ENCODE measurements at regions not wholly inside any gene's neighbourhood (a gene's known extent, or its start where the extent isn't known, plus 50 kb on each side); places are given as distances from the start of the nearest gene placed in this dataset.

DNA sequence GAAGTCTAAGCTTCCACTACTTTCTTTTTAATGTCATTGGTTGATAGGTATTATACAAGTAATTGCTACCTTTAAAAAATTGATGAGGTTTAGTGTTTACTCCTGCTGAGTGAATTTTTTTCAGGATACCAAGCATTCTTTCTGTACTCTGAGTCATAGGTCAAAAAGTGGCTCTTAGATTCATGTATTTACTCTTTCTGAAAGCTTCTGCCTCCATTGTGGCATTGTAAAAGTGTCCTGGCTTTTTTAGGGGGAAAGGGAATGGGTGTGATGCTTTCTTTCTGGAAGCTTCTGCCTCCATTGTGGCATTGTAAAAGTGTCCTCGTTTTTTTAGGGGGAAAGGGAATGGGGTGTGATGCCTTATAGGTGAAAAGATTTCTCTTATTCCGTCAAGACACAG, 286.5 kb downstream of the LPIN1 start:
- DNase-seq: no peak

DNA sequence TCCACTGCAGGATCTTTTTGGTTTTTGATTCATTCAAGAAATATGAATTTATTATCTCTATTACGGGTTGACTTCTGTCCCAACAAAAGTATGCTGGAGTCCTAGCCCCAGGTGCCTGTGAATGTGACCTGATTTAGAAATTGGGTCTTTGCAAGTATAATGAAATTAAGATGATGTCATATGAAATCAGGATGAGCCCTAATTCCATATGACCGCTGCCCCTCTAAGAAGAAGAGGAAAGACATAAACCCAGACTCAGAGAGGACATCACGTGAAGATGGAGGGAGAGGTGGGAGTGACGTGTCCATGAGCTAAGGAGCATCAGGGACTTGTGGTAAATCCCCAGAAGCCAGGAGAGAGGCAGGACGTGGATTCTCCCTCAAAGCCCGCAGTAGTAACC, 287.1 kb downstream of the LPIN1 start:
- DNase-seq: no peak

DNA sequence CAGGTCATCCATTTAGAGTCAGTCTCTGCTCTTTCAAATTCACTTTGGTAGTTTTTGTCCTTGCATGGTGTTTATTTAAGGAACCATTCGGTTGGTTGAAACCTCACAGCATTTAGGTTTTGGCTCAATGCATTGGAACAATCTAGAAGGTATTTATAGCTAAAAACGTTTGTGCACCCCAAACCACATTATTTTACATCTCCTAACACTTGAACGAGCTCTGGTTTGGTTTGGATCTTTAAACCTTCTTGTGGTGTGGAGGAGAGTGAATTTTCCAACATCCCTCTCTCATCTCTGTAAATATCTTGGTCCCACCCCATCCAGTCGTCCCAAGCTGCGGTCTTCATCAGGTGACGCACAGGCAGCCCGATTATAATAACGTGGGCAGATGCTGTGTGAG, 287.9 kb downstream of the LPIN1 start:
- DNase-seq: no peak

DNA sequence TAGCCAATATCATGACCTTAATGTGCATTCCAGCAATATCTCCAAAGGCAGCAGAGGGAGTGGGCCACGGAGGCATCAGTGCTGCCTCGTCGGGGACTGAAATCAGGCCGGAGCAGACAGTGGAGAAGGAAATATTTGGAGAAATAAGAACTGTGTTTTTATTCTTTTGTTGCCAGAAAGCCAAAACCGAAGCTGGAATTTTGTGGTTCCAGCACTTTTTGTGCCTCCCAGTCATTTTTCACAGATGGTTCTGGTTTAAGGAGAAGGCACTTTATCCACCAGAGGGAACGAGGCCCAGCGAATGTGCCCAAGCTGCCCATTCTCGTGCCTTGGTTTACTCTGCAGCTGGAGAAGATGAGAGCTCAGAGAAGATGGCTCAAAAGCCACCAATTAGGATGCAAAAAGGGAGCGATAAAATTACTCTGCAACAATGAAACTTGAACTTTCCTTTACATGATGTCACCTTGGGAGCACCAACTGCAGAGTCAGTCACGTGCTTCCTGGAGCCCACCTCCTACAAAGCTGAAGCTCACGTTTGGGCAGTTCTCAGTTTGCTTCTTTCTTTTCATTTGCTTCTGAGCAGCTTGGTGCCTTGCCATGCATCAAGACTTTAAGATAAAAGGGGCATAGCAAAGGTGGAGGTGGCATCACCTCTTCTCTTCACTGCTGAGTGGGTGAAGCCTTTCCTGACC, 288.7 kb downstream of the LPIN1 start:
- DNase-seq: no peak

DNA sequence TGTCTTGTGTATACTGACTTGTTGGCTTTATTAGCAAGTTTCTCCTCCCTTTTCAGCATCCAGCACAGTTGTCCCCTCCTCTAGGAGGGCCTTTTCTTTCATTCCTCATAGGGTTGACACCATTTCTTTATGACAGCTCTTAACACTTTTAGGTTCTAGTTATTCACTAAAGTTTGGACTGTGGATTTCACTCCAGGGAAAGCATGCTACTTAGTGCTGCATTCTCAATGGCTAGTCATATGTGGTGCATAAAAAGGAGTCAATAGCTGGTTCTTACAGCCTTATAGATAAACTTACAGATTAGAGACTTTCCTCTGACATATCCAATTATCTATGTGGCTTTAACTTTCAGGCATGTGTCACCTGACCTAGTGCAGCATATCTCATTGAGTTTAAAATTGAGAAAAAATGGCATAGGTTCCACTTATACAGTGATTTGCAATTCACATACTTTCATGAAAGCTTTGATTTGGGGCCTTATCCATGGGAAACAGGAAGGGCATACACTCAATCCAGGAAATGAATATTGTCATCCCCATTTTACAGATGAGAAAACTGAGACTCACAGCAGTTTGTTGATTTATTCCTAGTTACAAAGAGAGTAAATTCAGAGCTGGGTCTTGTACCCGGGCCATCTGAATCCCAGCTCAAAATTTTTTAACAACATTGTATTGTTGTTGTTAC, 289.7 kb downstream of the LPIN1 start:
- no peak for DNase-seq

DNA sequence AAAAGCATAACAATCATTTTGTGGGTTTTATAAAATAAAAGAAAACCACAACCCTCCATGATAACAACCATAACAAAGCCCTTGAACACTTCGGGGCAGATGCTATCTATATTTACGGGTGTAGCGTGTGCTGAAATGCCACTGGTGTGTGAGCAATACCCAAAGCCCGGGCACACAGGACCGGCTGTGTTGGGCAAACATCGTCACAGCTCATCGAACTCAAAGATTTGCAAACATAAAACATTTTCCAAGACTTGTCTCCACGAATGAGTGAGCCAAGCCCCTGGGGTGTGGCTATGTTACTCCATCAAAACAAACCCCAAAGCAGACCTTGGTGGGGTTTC, 290.2 kb downstream of the LPIN1 start:
- no peak for DNase-seq

DNA sequence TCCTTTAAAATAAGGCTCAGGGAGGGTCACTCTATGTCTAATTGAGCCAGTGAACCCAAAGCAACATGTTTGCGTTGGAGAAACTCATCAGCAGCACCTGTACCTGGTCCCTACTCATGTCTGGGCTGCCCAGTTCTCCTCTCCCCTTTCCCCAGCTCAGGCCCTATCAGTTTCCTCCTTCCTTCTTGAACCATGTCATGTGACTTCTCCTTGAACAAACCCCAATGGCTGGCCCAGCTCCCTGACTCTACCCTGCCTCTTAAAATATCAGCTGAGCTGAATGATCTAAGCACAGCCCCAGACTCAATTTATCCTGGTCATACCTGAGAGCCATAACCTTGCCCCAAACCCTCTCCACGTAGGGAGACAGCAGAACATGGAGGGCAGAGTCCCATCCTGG, 290.9 kb downstream of the LPIN1 start:
- no peak for DNase-seq

DNA sequence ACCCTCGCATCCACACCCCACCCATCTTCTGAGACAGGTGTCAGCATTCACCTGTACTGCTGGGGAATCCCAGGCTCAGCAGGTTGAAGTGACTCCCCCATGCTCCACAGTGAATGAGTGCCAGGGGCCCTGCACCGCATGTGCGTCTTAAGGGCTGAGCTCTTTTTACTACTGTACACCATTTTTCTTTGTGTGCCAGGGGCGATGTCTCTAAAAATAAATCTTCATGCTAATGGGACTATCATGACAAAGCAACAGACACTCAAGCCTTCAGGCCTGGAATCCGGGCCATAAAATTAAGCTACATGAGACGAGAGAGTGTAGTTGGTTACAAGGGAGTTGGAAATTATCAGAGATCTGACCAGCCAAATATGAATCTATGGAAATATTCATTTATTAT, 294.8 kb downstream of the LPIN1 start:
- no peak for DNase-seq

DNA sequence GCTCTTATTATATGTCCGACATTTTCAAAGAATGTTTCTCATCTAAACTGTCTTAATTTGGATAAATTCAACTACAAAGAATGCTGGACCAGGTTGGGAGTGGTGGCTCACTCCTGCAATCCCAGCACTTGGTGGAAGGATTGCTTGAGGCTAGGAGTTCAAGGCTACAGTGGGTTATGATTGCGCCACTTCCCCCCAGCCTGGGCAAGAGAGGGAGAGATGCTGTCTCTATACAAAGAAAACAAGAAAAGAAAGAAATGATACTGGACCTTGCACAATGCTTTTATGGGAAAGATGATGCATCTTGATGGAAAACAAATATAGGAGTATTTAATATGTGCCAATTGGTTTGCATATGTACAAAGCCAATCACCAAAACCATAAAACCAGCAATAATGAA, 296.7 kb downstream of the LPIN1 start:
- no peak for DNase-seq

DNA sequence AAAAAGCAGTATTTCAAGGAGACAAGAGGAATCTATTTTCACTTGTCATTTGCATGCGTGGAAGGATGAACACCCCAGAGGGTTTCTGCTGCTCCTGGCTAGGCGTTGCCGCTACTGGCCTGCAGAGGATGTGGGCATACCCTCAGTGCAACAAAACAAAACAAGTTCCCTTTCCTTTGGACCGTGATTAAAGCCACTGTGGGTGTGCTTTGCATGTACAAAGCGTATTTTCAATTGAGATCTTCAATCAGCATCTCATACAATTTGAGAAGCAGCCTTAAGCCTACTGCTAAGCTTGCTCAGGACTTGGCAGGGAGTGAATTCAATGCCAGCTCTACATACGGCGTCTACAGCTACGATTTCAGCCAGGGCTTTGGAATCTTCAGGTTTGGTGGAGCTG, 298.4 kb downstream of the LPIN1 start:
- DNase-seq: no peak

DNA sequence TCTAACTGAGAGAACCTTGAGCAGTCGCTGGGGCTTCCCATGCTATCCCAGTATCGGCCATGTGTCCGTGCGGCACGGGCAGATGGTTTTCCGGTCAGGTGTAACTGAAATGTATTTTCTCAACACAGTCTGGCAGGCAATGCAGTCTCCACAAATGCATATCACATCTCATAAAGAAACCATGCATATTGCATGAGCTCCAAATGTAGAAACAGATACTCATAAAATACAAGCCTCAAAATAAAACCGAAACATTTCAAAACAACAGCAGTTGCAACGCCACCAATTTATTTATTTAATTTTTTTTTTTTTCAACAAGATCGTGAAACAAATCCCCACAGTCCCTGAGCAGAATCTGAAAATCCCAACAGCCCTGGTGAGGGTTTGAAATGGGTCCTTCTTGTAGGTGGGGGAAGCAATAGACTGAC, 299.4 kb downstream of the LPIN1 start:
- DNase-seq: no peak

DNA sequence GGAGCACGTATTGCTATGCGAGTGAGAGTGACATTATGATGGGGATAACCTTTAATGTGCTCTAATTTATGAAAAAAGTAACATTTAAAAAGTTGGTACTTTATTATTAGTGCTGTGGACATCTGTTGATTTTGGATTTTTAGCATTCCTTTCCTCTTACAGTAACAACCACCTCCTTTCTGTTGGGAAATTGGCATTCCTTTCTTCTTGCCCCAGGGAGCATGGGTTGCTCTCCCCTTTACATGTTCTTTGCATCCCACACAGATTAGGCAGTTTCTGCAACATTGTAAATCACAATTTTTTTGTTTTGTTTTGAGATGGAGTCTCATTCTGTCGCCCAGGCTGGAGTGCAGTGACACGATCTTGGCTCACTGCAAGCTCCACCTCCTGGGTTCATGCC, 300.2 kb downstream of the LPIN1 start:
- DNase-seq: no peak

DNA sequence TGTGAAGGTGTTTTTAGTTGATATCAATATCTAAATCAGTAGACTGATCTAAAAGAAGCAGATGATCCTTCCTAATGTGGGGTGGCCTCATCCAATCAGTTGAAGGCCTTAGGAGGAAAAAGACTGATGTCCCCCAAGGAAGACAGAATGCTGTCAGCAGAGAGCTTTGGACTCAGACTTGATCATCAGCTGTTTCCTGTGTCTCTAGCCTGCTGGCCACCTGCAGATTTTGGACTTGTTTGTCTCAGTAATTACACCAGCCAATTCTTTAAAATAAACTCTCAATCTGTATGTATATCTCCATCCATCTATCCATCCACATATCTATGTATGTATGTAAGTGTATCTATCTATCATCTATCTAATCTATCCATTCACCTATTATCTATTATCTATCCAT, 301.3 kb downstream of the LPIN1 start:
- no peak for DNase-seq

DNA sequence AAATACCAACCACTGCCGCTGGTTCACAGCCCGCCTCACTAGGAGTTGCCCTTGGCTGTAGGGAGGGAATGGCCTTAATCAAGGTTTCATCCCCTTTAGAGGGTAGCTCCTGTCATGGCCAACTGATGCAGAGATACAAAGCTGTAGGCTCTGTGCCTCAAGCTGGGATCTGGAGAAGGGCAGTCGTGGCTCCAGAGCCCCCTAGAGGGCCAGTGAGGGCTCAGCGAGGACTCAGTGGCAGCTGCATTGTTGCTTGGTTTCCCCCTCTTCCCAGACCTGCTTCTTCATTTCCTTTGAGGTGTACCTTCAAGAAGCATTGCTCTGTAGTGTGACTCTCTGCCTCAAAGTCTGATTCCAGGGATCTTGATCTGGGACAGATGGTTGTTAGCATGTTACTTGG, 302.1 kb downstream of the LPIN1 start:
- DNase-seq: no peak

DNA sequence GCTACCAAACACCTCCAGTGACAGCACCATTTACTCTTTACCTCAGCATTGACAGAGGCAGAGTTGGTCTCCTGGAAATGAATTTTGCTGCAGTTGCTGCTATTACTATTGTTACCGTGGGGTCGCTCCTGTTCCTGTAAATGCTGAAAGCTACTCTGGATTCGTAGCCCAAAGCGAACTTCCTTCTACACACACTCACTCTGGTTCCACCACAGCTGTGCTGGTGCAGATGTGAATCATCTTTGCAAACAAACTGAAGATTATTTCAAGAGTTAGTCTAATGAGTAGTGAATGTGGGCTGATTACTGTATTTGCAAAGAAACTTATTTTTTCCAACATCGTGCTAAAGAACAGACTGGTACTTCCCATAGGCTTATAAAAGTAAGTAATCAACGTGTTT, 304.0 kb downstream of the LPIN1 start:
- no peak for DNase-seq

DNA sequence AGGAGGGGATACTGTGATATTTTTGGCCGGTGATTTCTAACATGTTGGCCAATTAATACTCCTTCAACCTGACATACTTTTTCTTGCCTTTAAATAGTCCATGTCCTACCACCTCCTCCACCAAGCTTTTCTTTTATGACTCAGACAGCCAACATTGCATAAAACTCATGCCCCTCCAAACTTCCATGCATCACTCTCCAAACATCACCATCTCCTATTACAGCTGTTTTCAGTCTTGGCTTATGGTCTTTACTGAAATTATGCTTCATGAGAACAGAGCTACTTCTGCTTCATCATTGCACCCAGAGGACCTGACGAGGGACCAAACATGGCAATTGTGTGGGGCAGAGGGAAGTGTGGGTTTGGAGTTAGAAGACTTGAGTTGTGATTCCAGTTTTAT, 305.4 kb downstream of the LPIN1 start:
- DNase-seq: no peak

DNA sequence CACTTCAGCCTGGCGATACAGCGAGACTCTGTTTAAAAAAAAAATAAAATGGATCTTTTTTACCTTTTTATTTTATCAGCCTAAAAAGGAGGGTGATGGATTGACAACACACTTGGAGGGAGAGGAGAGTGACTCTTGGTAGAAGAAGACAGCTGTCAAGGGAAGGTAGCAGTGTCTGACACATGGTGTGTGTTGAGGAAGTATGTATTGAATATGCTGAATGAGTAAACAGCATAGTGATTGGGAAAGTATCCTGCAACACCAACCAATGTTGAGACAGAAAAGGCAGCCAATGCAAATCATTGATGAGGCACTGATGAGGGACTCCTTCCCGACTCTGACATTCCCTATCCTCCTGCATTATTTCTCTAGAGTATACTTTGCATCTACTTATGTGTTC, 306.4 kb downstream of the LPIN1 start:
- DNase-seq: no peak

DNA sequence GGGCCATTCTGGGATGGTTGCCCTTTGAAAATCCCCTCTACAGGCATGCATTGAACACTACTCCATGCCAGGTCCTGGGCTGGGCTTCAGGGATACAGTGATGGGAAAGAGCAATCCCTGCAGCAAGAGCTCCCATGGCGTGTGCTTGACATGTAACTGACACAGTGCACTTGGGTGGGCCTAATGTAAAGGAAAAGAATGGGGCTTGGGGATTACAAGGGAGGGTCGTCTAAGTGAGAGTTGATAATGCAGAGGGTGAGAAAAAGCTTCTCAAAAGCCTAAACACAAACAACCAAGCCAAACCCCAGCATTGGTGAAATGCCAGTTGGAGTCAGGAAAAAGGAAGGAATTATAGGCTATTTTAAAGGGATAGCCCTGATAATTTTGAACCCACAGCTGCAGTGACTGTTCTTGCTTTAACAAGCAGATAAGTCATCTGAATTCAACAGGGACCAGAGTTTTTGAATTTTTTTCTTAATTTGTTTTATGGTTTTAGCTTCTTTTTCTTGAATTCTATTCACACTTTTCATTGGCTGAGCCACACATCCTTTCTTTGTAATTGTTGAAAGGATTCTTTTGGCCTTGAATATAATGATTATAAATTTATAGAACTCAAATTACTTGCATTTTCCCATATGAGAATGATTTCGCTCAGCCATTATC, 308.7 kb downstream of the LPIN1 start:
- no peak for DNase-seq

DNA sequence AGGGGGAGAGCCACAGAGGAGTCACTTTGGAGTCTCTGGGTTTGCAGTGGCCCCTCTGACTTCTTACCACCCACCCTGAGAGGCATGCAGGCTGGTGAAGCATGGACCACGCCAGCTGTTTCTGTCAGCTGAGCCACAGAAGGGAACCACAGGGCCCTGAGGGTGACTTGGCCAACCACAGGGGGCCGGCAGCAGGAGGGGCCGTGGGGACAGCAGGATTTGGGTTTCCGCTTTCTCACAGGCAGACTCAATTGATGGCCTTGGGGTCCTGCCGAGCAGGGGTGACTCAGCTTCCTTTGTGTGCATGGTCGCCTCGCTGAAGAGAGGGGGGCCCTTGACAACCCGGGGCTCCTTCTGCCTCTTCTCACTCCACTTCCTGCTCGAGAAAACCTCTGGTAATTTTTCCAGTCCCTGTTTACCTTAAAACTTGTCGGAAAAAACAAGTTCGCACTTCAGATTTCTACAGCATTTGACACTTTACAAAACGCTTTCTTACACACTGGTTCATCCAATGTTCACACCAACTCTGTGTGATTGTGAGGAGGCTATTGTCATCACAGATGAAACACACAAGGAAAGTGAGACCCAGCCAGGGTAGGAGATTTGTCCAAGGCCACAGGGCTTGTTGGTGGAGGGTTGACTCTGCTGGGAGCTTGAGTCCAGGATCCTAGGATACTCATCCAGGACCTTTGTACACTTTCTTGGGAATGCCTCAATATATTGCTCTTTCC, 311.2 kb downstream of the LPIN1 start:
- no peak for DNase-seq

DNA sequence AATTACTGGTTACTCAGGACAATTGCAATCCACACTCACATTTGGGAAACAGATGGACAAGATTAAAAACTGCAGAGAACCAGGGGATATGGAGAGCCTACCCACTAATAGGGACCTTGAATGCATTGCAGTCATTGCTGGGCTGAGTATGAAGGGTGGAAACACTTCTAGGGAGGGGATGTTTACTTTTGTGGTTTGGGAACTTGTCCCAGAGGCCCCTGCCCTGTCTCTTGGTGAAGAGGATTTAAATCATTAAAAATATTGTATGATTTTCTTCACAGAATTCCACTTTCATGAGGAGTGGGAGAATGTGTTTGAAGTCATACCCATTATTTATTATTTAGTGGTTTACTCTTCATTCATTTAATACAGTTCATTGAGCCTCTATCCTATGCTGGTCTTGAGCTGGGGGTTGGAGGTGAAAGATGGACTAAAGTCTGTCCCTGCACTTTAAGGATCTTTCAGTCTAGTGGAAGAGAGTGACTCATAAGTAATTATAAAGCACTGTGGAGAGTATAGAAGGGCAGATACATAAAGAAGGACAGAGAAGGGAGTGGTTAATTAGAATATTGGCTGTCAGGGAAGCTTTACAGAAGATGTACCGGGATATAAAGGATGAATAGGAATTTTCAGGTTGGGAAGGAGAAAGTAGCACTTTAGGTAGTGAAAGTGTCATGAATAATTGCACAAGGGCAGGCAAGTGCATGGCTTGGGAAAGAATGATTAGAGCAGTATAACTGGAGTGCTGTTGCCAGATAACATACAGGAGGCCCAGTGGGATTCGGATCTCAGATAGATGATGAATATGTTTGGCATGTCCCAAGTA, 313.4 kb downstream of the LPIN1 start:
- DNase-seq: no peak

DNA sequence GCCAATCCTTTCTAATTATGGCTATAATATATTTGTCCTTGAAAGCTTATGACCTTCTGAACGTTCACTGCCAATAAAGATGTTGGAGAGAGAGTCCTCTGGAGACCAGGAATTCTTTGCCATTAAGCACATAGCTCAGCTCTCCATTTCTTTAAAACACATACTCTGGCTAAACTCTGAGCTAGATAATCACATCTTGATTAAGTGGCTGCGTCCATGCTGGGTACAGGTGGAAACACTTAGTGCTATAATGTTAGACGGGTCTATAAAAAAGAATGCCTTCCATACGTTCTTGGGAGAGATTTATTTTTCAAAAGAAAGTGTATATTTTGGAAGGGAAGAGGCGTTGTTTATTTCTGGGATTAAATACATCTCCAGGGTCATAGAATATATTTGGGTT, 314.5 kb downstream of the LPIN1 start:
- no peak for DNase-seq

DNA sequence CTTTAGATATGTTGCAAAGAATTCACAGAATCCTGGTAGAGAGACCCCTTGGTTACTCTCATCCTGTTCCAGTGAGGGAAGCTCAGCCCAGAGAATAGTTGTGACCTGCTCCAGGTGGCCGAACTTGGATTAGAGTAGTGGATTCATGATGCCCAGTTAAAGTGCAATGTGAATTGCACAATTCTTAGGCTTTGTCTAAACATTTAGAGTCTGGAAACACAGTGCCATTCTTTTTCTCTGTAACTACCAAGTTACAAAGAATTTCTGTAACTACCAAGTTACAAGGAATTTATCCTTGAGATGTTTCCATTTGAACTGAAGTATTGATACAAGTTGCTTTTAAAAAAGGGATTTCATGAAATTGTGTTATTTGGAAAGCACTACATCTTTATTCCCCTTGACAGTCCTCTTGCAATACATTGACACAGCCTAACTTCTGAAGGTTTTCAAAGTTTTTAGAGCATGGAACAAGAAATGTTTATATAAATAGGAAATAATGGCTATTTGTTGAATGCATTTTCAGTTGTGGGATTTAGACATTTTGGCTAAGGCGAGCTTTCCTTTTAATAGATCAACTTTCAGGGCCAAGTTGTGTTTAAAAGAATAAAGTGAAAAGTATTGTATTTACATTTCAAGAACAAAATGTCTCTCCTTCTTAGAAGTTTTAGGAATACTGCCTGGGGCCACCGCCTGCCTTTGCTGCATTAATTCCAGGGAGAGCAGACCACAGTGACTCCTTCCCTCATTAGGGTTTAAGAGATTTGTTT, 315.0 kb downstream of the LPIN1 start:
- no peak for DNase-seq
